ENCODE measurements at regions not wholly inside any gene's neighbourhood (a gene's known extent, or its start where the extent isn't known, plus 50 kb on each side); places are given as distances from the start of the nearest gene placed in this dataset.

DNA sequence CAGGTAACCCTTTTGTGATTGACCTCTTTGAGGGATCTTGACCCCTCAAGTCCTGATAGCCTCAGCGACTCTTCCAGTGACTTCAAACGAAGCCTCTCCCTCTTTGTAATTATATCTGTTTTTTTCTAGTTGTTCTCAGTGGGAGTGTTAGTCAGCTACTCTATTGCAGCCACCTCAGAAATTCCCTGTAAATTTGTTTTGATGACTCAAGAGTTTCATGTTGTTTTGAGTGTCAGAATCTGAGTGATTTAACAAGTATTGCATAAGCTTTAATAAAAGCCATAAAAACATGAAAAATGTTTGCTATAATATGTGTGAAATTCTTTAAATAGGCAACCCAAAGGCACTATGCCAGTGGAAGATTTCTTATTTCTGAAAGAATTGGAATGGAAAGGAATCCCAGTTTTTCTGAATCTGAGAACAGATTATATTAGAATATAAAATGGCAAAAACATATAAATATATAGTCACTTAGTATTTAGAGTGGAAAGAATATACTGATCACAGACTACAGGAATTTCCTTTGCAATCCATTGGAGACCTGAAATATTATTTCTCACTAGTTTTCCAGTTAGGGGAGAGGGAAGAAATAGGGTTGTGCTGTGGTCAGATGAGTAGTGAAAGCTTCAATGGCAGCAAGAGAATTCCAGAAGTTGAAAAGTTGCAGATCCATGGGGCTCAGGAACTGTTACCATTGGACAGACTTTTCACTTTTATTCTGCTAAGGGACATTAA is 94.4 kb upstream of the SEMA3C start:
- Histone ChIP-seq H3K36me3 (no peaks in the 10 kb centered on the region), H3K4me1 (no peaks in the 10 kb centered on the region), H3K9me3 (no peaks in the 10 kb centered on the region), H3K27me3 (no peaks in the 10 kb centered on the region), H3K27ac (no peak overlapping the region), H3K4me3 (no peak overlapping the region)
- intact Hi-C loops (cut with DNase I) = no loop called here
- DNase-seq (no peak), ATAC-seq (no peak)
- TF ChIP-seq, protein P1, sequence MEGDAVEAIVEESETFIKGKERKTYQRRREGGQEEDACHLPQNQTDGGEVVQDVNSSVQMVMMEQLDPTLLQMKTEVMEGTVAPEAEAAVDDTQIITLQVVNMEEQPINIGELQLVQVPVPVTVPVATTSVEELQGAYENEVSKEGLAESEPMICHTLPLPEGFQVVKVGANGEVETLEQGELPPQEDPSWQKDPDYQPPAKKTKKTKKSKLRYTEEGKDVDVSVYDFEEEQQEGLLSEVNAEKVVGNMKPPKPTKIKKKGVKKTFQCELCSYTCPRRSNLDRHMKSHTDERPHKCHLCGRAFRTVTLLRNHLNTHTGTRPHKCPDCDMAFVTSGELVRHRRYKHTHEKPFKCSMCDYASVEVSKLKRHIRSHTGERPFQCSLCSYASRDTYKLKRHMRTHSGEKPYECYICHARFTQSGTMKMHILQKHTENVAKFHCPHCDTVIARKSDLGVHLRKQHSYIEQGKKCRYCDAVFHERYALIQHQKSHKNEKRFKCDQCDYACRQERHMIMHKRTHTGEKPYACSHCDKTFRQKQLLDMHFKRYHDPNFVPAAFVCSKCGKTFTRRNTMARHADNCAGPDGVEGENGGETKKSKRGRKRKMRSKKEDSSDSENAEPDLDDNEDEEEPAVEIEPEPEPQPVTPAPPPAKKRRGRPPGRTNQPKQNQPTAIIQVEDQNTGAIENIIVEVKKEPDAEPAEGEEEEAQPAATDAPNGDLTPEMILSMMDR (IDR thresholded peaks at IDR 0.05) = no peak

DNA sequence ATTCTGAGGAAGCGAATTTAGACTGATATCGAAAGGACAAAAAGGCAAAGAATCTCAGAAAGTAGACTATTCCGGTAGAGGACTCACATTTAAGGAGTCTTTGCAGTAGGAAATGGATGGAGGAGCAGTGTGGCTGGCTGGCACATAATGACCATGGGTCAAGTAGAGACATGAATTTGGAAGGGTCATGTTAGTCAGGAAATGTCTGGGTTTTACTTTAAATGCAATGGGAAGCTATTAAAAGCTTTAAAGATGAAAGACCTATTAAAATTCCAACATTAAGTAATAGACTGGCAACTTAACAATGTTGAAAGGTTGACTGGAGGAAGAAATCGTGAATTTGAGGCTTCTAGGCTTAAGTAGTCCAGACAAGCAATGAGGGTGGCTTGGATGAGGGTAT is 90.0 kb upstream of the SEMA3C start:
- Histone ChIP-seq H3K4me1 (no peaks in the 10 kb centered on the region), H3K36me3 (no peaks in the 10 kb centered on the region), H3K4me3 (no peak overlapping the region), H3K27ac (no peak overlapping the region), H3K9me3 (no peaks in the 10 kb centered on the region), H3K27me3 (no peaks in the 10 kb centered on the region)
- DNase-seq (no peak), ATAC-seq (no peak)
- intact Hi-C loops (cut with DNase I) = no loop called here
- TF ChIP-seq, protein P1 (IDR thresholded peaks at IDR 0.05) = no peak

DNA sequence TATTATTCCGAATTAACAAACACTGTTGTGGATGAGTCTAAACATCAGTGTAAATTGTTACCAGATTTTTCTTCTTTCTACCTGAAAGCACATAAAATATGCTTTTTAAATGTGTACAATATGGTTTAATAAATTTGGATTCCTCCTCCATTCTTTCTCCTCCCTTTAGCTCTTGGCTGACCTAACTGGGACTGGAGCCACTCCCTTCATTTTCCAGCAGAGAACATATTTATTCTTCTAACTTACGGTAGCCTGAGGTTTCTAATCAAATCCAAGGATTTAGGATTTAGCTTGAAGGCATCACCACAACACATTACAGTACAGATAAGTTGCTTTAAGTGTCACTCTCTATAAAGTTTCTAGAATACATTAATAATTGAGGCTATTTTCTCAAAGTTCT is 88.2 kb upstream of the SEMA3C start:
- no peak overlapping the region for H3K27ac ChIP-seq
- ATAC-seq (no peak), DNase-seq (no peak)
- intact Hi-C loops (cut with DNase I) = no loop called here
- TF ChIP-seq, protein P1 (IDR thresholded peaks at IDR 0.05) = no peak
- no peak overlapping the region for H3K4me3 ChIP-seq
- H3K9me3 ChIP-seq = no peaks in the 10 kb centered on the region
- H3K36me3 ChIP-seq = no peaks in the 10 kb centered on the region
- no peaks in the 10 kb centered on the region for H3K27me3 ChIP-seq
- H3K4me1 ChIP-seq = no peaks in the 10 kb centered on the region

DNA sequence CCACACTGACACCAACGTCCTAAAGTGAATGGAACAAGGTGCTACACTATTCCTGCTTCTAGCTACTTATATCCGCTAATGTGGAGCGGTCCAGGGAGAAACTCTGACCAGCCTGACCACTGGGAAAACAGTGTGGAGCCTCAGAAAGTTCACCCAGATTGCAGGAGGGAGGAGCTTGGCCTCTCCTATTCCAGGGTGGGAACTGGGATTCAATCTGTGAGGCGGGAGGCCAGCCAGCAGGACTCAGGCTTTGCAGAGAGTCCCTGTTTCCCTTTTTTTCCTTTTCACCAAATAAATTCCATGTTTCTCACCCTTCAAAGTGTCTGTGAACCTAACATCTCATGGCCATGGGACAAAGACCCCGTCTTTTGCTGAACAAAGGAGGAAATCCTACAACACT is 86.4 kb upstream of the SEMA3C start:
- H3K4me3 ChIP-seq = no peak overlapping the region
- H3K27ac ChIP-seq = no peak overlapping the region
- H3K9me3 ChIP-seq = no peaks in the 10 kb centered on the region
- intact Hi-C loops (cut with DNase I) = no loop called here
- ATAC-seq = no peak
- H3K4me1 ChIP-seq = no peaks in the 10 kb centered on the region
- no peaks in the 10 kb centered on the region for H3K27me3 ChIP-seq
- DNase-seq = no peak
- H3K36me3 ChIP-seq = no peaks in the 10 kb centered on the region
- TF ChIP-seq, protein P1 (IDR thresholded peaks at IDR 0.05) = no peak

DNA sequence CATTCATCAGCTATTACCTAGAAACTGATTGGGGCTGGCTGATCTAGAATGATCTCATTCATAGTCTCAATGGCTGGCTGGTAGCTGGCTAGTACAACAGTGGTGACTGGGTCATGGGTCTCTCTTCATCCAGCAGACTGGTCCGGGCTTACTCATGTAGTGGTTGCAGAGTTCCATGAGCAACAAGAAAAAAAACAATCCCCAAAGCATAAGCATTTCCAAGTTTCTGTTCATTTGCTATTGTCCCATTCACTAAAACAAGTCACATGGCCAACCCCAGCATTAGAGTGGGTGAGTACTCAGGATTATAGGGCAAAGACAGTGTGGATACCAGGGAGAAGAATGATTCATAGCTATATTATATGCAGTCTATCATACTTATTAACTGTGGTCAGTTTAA is 85.2 kb upstream of the SEMA3C start:
- no peaks in the 10 kb centered on the region for H3K36me3 ChIP-seq
- no peaks in the 10 kb centered on the region for H3K9me3 ChIP-seq
- DNase-seq (no peak), ATAC-seq (no peak)
- intact Hi-C loops (cut with DNase I) = no loop called here
- no peak overlapping the region for H3K4me3 ChIP-seq
- H3K27me3 ChIP-seq = no peaks in the 10 kb centered on the region
- TF ChIP-seq, protein P1 (IDR thresholded peaks at IDR 0.05) = no peak
- H3K4me1 ChIP-seq = no peaks in the 10 kb centered on the region
- no peak overlapping the region for H3K27ac ChIP-seq

DNA sequence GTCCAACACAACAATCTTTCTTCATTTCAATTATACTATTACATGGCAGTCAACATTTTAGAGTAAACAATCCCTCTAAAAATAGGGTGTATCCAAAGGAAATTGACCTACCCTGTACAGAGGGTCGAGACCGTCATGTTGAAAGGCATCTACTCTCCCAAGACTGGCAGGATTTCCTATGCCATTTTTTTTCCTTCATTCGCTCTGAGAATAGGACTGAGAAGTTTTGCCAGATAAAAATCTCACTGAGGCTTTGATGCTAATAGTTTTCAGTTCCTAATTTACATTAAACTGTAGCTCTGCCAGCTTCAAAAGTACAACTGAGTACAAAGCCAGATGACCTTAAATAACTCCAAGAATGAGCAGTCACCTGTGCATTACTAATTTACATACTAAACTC is 84.5 kb upstream of the SEMA3C start:
- DNase-seq = no peak
- no peak for ATAC-seq
- intact Hi-C loops (cut with DNase I) = no loop called here
- no peaks in the 10 kb centered on the region for H3K36me3 ChIP-seq
- H3K27ac ChIP-seq = no peak overlapping the region
- no peaks in the 10 kb centered on the region for H3K4me1 ChIP-seq
- no peaks in the 10 kb centered on the region for H3K27me3 ChIP-seq
- no peak overlapping the region for H3K4me3 ChIP-seq
- TF ChIP-seq, protein P1 (IDR thresholded peaks at IDR 0.05) = no peak
- H3K9me3 ChIP-seq = no peaks in the 10 kb centered on the region
